8988T (cell line): ENCODE measurements at regions not wholly inside any gene's neighbourhood (a gene's known extent, or its start where the extent isn't known, plus 50 kb on each side); places are given as distances from the start of the nearest gene placed in this dataset.
"Not testable (repeated sequence)": the region's sequence is repeated elsewhere in the genome, so short reads cannot be mapped to it uniquely, and the experiment has no call there.

ENCODE experiments used
- DNase-seq: peaks from one replicate; pipeline ENCODE4 v3.0.0; 2011

GRCh38 chr10:86579883-86580520 is 58.4 kb upstream of the WAPL start:
- DNase-seq, result no peak

GRCh38 chr10:86580521-86580891 is 58.9 kb upstream of the WAPL start:
- no peak for DNase-seq

- peak; percentile 47 for DNase-seq
These were observed 62.4 kb upstream of the WAPL start for GRCh38 chr10:86583983-86584382.

GRCh38 chr10:86585037-86585929 is 63.7 kb upstream of the WAPL start:
- DNase-seq, result peak; percentile 58

- DNase-seq, result no peak
These were observed 64.9 kb upstream of the WAPL start for GRCh38 chr10:86586516-86586915.

GRCh38 chr10:86588781-86589180 is 65.6 kb upstream of the OPN4 start:
- not testable (repeated sequence) for DNase-seq

GRCh38 chr10:86591436-86591835 is 62.9 kb upstream of the OPN4 start:
- no peak for DNase-seq

- DNase-seq, result no peak
These were observed 61.9 kb upstream of the OPN4 start for GRCh38 chr10:86592413-86592812.

- no peak for DNase-seq
These were observed 59.8 kb upstream of the OPN4 start for GRCh38 chr10:86594535-86594934.

- no peak for DNase-seq
These were observed 58.9 kb upstream of the OPN4 start for GRCh38 chr10:86595496-86595895.

- DNase-seq, result no peak
These were observed 58.1 kb upstream of the OPN4 start for GRCh38 chr10:86596266-86596665.

GRCh38 chr10:86597306-86597705 is 57.0 kb upstream of the OPN4 start:
- DNase-seq, result no peak

GRCh38 chr10:86598151-86598550 is 56.2 kb upstream of the OPN4 start:
- no peak for DNase-seq

GRCh38 chr10:86599041-86599440 is 55.3 kb upstream of the OPN4 start:
- no peak for DNase-seq

GRCh38 chr10:86599729-86600128 is 54.6 kb upstream of the OPN4 start:
- no peak for DNase-seq

- no peak for DNase-seq
These were observed 54.1 kb upstream of the OPN4 start for GRCh38 chr10:86600296-86600695.

GRCh38 chr10:86601956-86602602 is 52.3 kb upstream of the OPN4 start:
- DNase-seq, result no peak

GRCh38 chr10:86603256-86603655 is 51.1 kb upstream of the OPN4 start:
- no peak for DNase-seq
